GM18507 (cell line): ENCODE measurements at regions not wholly inside any gene's neighbourhood (a gene's known extent, or its start where the extent isn't known, plus 50 kb on each side); places are given as distances from the start of the nearest gene placed in this dataset.
"Not testable (repeated sequence)": the region's sequence is repeated elsewhere in the genome, so short reads cannot be mapped to it uniquely, and the experiment has no call there.

Experiments
- DNase-seq: peaks from one replicate; pipeline ENCODE4 v3.0.0; 2011; ENCODE audit warnings: low read depth; ENCODE audit not compliant: insufficient read length; ENCODE audit errors: extremely low spot score
- FAIRE-seq: peaks from 2 replicates; lab custom pipeline; 2011; peaks lifted over from hg19 to GRCh38; lab: Jason Lieb, UNC

DNA sequence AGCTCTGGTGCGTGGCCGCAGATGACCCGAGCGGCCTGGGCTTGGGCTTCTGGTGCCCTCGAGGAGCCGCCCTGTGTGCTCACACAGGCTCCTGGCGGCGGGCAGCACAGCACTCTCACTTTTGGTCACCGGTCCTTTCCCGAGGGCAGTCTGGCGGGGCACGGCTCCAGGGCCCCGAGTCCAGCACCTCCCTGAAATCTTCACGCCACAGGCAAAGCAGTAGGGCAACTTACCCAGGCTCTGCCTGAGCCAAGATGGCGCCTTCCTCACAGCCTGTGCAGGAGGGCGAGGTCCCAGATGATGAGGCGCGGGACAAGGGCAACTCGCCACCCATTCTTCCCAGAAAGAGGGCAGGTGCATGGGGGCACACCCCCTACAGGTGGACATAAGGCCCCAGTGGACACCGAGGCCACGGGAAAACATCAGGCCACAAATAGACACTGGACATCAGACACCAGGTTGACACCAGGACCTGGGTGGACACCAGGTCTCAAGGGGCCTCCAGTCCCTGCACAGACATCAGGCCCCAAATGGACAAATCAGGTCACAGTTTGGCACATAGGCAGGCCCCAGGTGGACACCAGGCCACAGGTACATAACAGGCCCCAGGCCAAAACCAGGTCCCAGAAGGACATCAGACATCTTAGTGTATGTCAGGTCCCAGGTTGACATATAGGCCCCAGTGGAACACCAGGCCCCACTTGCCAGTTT lies 57.6 kb upstream of the SEPTIN5 start:
- no peak for FAIRE-seq
- DNase-seq, result no peak

DNA sequence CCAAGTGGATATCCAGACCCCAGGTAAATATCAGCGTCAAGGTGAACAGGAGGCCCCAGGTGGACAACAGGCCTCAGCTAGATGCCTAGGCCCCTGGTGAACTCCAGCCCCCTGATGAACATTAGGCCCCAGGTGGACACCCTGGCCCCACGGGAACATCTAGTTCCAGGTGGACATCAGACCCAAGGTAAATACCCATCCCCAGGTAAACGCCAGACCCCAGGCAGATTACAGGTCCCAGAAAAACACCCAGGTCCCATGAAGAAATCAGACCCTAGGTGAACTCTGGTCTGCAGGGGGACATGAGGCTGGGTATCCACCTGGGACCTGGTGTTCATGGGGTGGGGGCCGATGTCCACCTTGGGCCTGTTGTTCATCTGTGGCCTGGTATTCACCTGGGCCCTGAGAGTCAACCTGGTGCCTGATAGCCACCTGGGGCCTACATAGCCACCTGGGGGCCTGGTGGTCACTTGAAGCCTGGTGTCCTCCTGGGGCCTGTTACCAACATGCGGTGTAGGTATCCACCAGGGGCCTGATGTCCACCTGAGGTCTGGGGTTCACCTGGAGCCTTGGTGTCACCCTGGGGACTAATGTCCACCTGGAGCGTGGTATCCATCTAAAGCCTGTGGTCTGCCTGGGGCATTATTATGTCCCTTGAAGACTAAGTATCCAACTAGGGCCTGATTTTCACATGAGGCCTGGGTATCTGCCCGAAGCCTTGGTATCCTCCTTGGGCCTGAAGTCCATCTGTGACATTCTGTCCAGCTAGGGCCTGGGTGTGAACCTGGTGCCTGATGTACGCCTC lies 56.8 kb upstream of the SEPTIN5 start:
- DNase-seq (no peak), FAIRE-seq (no peak)

DNA sequence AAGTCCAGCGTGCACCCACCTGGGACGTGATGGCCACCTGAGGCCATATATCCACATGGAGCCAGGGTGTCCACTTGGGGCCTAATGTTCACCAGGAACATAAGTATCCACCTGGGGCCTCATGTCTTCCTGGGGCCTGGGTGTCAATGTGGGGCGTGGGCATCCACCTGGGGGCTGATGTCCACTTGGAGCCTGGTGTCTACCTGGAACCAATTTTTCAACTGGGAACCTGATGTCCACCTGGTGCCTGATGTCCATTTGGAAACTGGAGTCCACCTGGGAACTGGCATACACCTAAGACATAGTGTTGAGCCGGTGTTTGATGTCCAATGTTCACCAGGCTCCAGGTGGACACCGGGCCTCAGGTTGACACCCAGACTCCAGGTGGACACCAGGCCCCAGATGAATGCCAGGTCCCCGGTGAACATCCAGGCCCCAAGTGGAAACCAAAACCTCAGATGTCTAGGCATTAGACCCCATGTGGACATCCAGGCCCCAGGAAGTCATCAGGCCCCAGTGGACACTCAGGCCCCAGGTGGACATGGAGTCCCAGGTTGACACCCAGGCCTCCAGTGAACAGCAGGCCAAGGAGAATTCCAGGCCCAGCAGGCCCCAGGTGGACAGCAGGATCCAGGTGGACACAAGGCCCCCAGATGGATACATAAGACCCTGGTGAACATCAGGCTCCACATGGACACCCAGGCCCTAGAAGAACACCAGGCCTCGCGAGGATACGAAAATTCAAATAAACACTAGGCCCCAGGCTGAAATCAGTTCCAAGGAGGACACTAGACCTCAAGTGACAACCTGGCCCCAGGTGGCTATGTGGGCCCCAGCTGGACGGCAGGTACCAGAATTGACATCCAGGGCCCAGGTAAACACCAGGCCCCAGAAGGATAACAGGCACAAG lies 56.0 kb upstream of the SEPTIN5 start:
- DNase-seq (no peak), FAIRE-seq (no peak)

DNA sequence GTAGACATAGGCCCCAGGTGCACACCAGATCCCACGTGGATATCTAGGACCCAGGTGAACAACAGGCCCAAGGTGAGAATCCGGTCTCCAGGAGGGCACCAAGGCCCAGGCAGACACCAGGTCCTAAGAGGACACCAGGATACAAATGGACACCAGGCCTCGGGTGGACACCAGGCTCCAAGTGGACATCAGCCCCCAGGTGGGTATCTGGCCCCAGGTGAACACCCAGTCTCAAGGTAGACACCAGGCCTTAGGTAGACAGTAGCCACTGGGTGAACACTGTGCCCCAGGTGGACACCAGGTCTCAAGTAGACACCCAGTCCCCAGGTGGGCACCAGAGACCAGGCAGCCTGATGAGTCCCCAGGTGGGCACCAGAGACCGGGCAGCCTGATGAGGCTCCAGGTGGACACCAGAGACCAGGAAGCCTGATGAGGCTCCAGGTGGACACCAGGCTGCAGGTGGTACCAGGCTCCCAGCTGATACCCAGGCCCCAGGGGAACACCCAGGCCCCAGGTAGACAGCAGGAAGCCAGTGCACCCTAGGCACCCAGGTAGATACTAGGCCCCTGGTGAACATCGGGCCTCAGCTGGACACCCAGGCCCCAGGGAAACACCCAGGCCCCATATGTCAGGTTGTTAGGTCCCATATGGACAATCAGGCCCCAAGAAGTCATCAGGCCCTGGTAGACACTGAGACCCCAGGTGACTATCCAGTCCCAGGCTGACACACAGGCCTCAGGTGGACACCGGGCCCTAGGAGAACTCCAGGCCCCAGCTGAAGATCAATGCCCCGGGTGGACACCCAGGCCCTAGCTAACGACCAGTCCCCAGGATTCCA lies 55.1 kb upstream of the SEPTIN5 start:
- no peak for DNase-seq
- FAIRE-seq, result no peak

DNA sequence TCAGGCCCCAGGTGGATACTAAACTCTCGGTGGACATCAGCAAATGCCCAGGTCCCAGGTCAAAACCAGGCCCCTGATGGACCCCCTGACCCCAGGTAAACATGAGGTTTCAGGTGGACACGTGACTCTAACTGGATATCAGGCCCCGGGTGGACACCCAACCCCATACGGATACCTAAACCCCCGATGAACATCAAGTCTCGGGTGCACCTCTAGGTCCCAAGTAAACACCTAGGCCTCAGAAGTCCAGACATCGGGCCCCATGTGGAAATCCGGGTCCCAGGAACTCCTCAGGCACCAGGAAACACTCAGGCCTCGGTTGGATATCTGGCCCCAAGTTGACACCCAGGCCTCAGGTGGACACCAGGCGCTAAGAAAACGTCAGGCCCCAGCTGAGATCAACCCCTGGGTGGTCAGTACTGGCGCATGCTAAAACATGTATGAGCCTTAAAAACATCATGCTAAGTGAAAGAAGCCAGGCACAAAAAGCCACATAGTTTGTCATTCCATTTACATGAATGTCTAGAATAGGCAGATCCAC lies 54.4 kb upstream of the SEPTIN5 start:
- DNase-seq (no peak), FAIRE-seq (no peak)

DNA sequence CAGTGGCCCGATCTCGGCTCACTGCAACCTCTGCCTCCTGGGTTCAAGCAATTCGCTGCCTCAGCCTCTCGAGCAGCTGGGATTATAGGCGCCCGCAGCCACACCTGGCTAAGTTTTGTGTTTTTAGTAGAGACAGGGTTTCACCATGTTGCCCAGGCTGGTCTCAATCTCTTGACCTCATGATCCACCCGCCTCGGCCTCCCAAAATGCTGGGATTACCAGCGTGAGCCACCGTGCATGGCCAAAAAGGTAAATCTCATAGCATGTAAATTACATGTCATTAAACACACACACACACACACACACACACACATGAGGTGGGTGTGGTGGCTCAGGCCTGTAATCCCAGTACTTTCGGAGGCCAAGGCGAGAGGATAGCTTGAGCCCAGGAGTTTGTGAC lies 53.7 kb upstream of the SEPTIN5 start:
- not testable (repeated sequence) for FAIRE-seq, DNase-seq

DNA sequence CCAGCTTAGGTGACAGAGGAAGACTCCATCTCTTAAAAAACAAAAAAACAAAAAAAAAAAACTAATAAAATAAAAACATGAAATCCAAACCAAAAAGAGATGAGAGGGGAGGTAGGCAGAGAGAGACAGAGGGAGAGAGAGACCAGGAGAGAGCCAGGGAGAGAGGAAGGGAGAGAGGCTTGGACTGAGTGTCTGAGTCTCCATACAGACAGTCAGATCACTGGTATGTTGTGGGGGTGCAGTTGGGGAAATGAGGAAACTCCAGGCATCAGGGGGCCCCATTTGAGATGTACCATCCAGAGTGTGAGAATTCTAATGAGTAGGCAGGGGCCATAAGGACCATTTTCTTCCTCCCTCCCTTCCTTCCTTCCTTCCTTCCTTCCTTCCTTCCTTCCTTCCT lies 53.1 kb upstream of the SEPTIN5 start:
- no peak for DNase-seq

DNA sequence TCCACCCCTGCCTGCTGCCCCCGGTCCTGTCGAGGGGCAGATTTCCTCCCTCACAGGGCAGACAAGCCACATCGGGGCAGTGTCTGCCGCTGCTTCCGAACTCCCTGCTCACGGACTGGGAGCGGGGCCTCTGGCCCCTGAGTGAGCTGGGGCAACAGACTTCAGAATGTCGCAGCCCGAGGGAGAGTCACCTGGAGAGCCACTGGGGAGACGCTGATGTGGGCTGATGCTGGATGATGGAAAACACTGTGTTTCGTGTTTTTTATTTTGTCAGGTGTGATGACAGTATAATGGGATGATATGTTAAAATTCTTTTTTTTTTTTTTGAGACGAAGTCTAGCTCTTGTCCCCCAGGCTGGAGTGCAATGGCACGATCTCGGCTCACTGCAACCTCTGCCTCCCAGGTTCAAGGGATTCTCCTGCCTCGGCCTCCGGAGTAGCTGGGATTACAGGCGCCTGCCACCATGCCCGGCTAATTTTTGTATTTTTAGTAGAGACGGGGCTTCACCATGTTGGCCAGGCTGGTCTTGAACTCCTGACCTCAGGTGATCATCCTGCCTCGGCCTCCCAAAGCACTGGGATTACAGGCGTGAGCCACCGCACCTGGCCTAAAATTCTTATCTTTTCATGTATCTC lies 52.1 kb upstream of the SEPTIN5 start:
- not testable (repeated sequence) for DNase-seq, FAIRE-seq

More for the DNA sequence above, 53.1 kb upstream of the SEPTIN5 start:
- no peak for FAIRE-seq

DNA sequence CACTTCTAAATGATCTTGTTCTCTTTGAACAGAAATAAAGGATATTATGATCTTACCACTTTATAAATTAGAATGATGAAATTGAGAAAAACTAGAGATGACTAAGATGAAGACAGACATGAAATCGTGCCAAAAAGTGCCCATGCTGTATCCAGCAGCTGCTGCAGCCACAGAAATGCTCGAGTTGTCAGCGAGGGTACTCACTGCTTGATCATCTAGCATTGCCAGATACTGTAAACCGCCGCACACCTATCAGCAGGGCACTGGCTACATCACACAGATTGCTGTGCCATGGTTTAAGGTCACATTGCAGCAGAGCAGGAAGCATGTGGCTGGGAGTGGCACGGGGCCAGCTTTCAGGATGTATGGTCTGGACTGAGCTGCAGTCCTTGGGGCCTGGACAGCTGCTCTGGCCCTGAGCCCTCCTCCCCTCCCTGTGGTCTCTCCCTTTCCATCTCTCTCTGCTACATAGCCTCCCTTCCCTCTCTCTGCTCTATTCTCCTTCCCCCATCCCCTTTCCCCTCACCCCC lies 51.0 kb upstream of the SEPTIN5 start:
- FAIRE-seq (no peak), DNase-seq (no peak)

DNA sequence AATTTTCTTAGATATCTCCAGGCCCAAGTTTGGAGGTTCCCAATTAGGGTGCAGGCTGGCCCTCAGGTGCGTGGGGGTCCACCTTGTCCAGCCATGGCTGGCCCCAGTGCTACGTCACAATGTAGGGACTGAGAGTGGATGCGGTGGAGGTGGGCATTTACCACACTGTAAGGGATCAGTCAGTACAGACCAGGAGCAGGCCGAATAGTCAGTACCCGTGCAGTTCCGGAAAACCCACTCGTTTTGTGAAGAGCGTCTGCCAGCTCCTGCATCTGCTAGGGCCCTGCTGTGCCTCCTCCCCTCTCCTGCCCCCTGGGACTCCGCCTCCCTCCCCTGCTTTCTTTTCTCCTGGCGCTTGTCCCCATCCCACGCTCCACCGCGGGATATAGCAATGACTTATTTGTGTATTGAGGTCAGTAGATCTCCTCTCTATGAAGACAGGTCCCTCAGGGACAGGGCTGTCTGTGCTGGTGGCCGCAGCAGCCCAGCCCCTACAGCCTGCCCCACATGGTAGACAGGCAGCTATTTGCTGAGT lies 50.4 kb upstream of the SEPTIN5 start:
- FAIRE-seq, result no peak
- no peak for DNase-seq

DNA sequence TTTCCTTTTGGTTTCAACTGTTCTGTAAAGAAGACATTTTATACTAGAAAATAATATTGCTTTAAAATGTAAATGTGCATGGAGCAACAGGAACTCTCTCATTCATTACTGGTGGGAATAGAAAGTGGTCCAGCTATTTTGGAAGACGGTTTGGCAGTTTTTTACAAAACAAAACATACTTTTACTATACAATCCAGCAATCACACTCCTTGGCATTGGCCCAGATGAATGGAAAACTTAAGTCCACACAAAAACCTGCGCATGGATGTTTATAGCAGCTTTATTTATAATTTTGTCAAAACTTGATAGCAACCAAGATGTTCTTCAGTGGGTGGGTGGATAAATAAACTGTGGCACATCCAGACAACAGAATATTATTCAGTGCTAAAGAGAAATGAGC lies 49.9 kb upstream of the SEPTIN5 start:
- FAIRE-seq (no peak), DNase-seq (no peak)
